Heart left ventricle (tissue), 16 donors: ENCODE measurements at regions not wholly inside any gene's neighbourhood (a gene's known extent, or its start where the extent isn't known, plus 50 kb on each side); places are given as distances from the start of the nearest gene placed in this dataset.
"Not testable (repeated sequence)": the region's sequence is repeated elsewhere in the genome, so short reads cannot be mapped to it uniquely, and the experiment has no call there.

Experiments
- ATAC-seq, 4 donors: fragments of 200-7000 bp; cut with Tn5 transposase; one replicate each; pipeline ENCODE4 v1.9.1; 2020 to 2022; ENCODE audit warnings: moderate library complexity in 4 of 4, mild to moderate bottlenecking in 3 of 4, moderate number of reproducible peaks in 1 of 4
- DNase-seq, 5 donors: peaks; one replicate each; pipeline ENCODE4 v3.0.0-alpha.2; 2020
- H3K27ac ChIP-seq, 12 donors: fragments of 200-600 bp; sonication (generic) in 4 of 12; one replicate each; pipeline versions ENCODE4 v1.5.0 to v1.8.0; 2016 to 2022; ENCODE audit warnings: mild to moderate bottlenecking in 2 of 12
- H3K27me3 ChIP-seq, 9 donors: fragments of 200-600 bp; sonication (generic) in 2 of 9; one replicate each; pipeline versions ENCODE4 v1.5.1 to v1.8.0; 2016 to 2022; ENCODE audit warnings: mild to moderate bottlenecking in 3 of 9
- H3K36me3 ChIP-seq, 9 donors: fragments of 200-600 bp; sonication (generic) in 2 of 9; one replicate each; pipeline versions ENCODE4 v1.5.0 to v1.8.0; 2018 to 2022; ENCODE audit warnings: mild to moderate bottlenecking in 2 of 9
- H3K4me1 ChIP-seq, 12 donors: fragments of 200-600 bp; sonication (generic) in 4 of 12; one replicate each; pipeline versions ENCODE4 v1.5.0 to v1.8.0; 2016 to 2022; ENCODE audit warnings: mild to moderate bottlenecking in 3 of 12
- H3K4me3 ChIP-seq, 12 donors: fragments of 200-600 bp; sonication (generic) in 4 of 12; one replicate each; pipeline versions ENCODE4 v1.5.0 to v1.8.0; 2017 to 2022; ENCODE audit warnings: mild to moderate bottlenecking in 9 of 12, moderate library complexity in 4 of 12
- H3K9me3 ChIP-seq, 12 donors: fragments of 200-600 bp; sonication (generic) in 4 of 12; one replicate each; pipeline versions ENCODE4 v1.5.0 to v1.8.0; 2016 to 2022; ENCODE audit warnings: mild to moderate bottlenecking in 1 of 12
- CTCF ChIP-seq, 12 donors: fragments of 200-600 bp; sonication (generic) in 4 of 12; IDR thresholded peaks; one replicate each; pipeline versions ENCODE4 v1.5.0 to v1.8.0; 2018 to 2022; ENCODE audit warnings: antibody characterized with exemption in 12 of 12, mild to moderate bottlenecking in 5 of 12
- POLR2A ChIP-seq, 2 donors: fragments of 450-650 bp; IDR thresholded peaks; one replicate each; pipeline ENCODE4 v1.6.1; 2017; ENCODE audit warnings: antibody characterized with exemption in 2 of 2, mild to moderate bottlenecking in 2 of 2, moderate library complexity in 2 of 2
- WGBS, 4 donors: extraction: QIAGEN DNeasy Blood & Tissue Kit in 2 of 4; methylation state at CpG; one replicate each; pipeline versions ENCODE4 v1.1.5 to v1.1.7; 2013 to 2018; 5-methylcytosine and 5-hydroxymethylcytosine counted together
- intact Hi-C, 10 donors: fragments of 100-400 bp; cut with DNase I; formaldehyde crosslinking; loops; one replicate each; pipeline versions ENCODE4 v1.11.1 to v1.14.2; 2022
- donor health status: ischemic (EF 13 %, LVEDD 7.1; RV severe dilation, severe dysfunction).
- donor health status: healthy with polysubstance abuse.
- donor health status: DM: no; HTN: yes; CAD: no.
- donor health status: DM: no; HTN: no; CAD: no.
- donor health status: ischemic (EF 25% LVEDD 6.9; RV normal size, moderate dysfunction).
- donor health status: ischemic (EF 25% LVEDD 5.7; RV mildly dilated, moderate dysfunction).
- donor health status: healthy.
- donor health status: DM: yes; HTN: yes; CAD: no.
- donor health status: ischemic (EF 35%, LVEDD 5.7; RV mildly dilated, moderate dysfunction).
- donor health status: nonischemic (EF 11% LVEDD 7.7; RV severe dilation, severe dysfunction).
- donor health status: DM: yes; HTN: yes; CAD: no.
- donor health status: PGD.
- donor health status: ischemic (EF 29% LVEDD 5.4; RV normal size, mild dysfunction).
- donor health status: nonischemic (EF 23%, LVEDD 6.1; RV moderate dilation, normal function).

- intact Hi-C loops = no loop called here
- ATAC-seq = peak in 1 of 4 donors; percentile 55
- no peak for TF ChIP-seq POLR2A (IDR thresholded peaks at IDR 0.05)
- TF ChIP-seq CTCF (IDR thresholded peaks at IDR 0.05) = no peak
These were observed 380.6 kb downstream of the TENT5A start for GRCh38 chr6:81371930-81372329.

GRCh38 chr6:81366972-81367371 is 385.5 kb downstream of the TENT5A start:
- peak in 3 of 4 donors; percentile 48 to 58 (median 53) for ATAC-seq
- 38 to 75% (median 58%) methylated on average over 3 of the region's 3 CpGs for WGBS, 4 donors
- Histone ChIP-seq H3K9me3 (no peaks in the 10 kb centered on the region), H3K36me3 (no peaks in the 10 kb centered on the region), H3K4me1 (peaks cover 0 to 6% (median 0%) of the 10 kb centered on the region in 12 donors), H3K27me3 (no peaks in the 10 kb centered on the region), H3K27ac (no peak overlapping the region), H3K4me3 (no peak overlapping the region)
- intact Hi-C loops = no loop called here
- TF ChIP-seq CTCF (IDR thresholded peaks at IDR 0.05) (no peak), POLR2A (IDR thresholded peaks at IDR 0.05) (no peak)
- DNase-seq = peak in 1 of 5 donors; percentile 43

More at GRCh38 chr6:81371930-81372329, 380.6 kb downstream of the TENT5A start:
- no peaks in the 10 kb centered on the region for H3K36me3 ChIP-seq
- DNase-seq = no peak
- no peaks in the 10 kb centered on the region for H3K27me3 ChIP-seq
- peaks cover 0 to 1% (median 0%) of the 10 kb centered on the region in 12 donors for H3K4me1 ChIP-seq
- H3K27ac ChIP-seq = no peak overlapping the region
- H3K4me3 ChIP-seq = no peak overlapping the region
- no peaks in the 10 kb centered on the region for H3K9me3 ChIP-seq

- Histone ChIP-seq H3K27me3 (no peaks in the 10 kb centered on the region), H3K4me1 (peaks cover 0 to 6% (median 0%) of the 10 kb centered on the region in 12 donors), H3K4me3 (no peak overlapping the region), H3K27ac (no peak overlapping the region), H3K36me3 (no peaks in the 10 kb centered on the region), H3K9me3 (no peaks in the 10 kb centered on the region)
- no peak for DNase-seq
- intact Hi-C loops = no loop called here
- 0 to 76% (median 52%) methylated on average over 1 of the region's 1 CpG for WGBS, 4 donors
- no peak for ATAC-seq
- TF ChIP-seq CTCF (IDR thresholded peaks at IDR 0.05) = no peak
- TF ChIP-seq POLR2A (IDR thresholded peaks at IDR 0.05) = no peak
These were observed 390.2 kb downstream of the TENT5A start for GRCh38 chr6:81362246-81362645.

GRCh38 chr6:81353262-81353661 is 399.2 kb downstream of the TENT5A start:
- no peaks in the 10 kb centered on the region for H3K9me3 ChIP-seq
- TF ChIP-seq CTCF (IDR thresholded peaks at IDR 0.05) (no peak), POLR2A (IDR thresholded peaks at IDR 0.05) (no peak)
- no peak overlapping the region for H3K4me3 ChIP-seq
- intact Hi-C loops = no loop called here
- ATAC-seq (no peak), DNase-seq (no peak)
- no peaks in the 10 kb centered on the region for H3K36me3 ChIP-seq
- H3K4me1 ChIP-seq = no peaks in the 10 kb centered on the region
- no peak overlapping the region for H3K27ac ChIP-seq
- H3K27me3 ChIP-seq = no peaks in the 10 kb centered on the region
- 83 to 90% (median 88%) methylated on average over 3 of the region's 3 CpGs for WGBS, 4 donors

GRCh38 chr6:81344026-81344425 is 408.5 kb downstream of the TENT5A start:
- H3K27ac ChIP-seq, H3K4me3 ChIP-seq, H3K36me3 ChIP-seq, H3K27me3 ChIP-seq, intact Hi-C loops, H3K9me3 ChIP-seq, H3K4me1 ChIP-seq, ATAC-seq, DNase-seq: not testable (repeated sequence)
- 80 to 89% (median 82%) methylated on average over 8 of the region's 8 CpGs for WGBS, 4 donors
